GM21423 (cell line): ENCODE measurements at regions not wholly inside any gene's neighbourhood (a gene's known extent, or its start where the extent isn't known, plus 50 kb on each side); places are given as distances from the start of the nearest gene placed in this dataset.
"Not testable (repeated sequence)": the region's sequence is repeated elsewhere in the genome, so short reads cannot be mapped to it uniquely, and the experiment has no call there.

Experiments
- ATAC-seq: cut with Tn5 transposase; IDR thresholded peaks from one replicate; pipeline ENCODE4 v1.9.1; 2021; ENCODE audit warnings: mild to moderate bottlenecking, moderate library complexity; ENCODE audit not compliant: unreplicated experiment

GRCh38 chr7:67301667-67302066, 305.0 kb downstream of the TYW1 start:
- ATAC-seq, result no peak

DNA sequence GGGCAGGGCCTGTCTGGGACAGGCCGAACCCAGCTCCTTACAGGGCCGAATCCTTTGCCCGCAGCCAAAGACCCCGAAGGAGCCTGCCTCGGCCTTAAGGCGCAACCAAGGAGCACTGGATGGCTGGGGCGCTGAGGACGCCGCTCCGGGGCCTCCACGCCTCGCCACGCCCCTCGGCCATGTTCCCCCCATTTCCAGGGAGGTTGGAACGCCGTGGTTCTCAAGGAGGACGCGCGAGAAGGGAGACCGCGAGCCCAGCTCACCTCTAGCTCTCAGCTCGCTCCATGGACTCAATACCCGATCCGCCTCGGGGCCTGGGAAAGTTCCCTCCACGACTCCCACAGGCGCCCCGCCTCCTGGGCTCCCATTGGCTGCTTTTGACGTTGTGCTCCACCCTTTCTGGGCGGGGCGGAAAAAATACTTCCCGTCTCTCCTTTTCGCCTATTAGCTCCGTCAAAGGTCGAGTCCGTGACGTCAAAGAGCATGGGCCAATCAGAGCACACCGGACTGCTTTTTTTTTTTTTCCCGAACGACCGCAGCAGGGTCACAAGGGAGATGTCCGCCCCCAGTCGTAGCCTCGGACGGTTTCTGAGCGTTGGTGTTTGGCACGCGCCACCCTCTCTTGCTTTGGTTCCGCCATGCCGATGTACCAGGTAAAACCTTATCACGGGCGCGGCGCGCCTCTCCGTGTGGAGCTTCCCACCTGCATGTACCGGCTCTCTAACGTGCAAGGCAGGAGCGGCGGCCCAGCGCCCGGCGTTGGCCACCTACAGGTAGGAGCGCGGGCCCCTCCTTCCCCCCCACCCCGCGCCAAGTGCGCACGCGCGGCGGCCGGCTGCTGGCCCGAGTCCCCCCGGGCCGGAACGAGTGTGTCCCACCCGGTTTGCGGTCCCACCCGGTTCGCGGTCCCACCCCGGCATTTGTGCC, 305.7 kb downstream of the TYW1 start:
- peak; percentile 81 for ATAC-seq

GRCh38 chr7:67304846-67305245, 308.2 kb downstream of the TYW1 start:
- ATAC-seq, result not testable (repeated sequence)

- no peak for ATAC-seq
Measured at GRCh38 chr7:67306331-67306730, 309.7 kb downstream of the TYW1 start.

DNA sequence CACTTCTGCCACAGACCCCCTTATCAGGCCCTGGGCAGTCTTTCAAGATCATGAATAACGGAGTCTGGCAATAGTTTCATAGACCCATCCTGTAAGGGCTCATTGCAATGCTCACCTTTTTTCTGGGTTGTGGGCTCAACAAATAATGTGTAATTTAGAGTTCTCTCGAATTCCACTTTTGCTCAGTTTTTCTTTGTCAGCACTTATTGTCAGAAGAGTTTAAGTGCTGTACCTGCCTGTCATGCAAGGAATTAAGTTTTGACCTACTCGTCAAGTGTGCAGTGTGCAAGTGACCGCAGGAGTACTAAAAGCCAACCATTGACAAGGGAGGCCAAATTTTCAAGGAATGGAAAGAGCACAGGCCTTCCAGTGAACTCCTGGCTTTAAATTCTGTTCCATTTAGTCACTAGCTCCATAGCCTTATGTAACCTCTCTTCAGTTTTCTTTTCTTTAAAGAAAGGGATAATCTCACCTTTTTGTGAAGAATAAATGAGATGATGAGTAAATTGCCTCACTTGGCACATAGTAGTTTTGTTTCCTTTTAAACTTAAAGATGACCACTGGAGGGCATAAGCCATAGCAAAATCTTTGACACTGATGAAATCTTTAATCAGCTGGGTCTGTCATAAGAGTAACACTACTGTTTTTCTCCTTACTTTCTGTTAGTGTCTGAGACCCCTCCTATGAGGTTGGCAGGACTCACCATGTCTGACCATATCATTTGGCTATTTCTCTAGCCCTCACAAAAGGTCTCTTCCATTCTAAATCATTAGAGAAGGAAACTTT, 313.3 kb downstream of the TYW1 start:
- no peak for ATAC-seq

- ATAC-seq, result no peak
Measured at GRCh38 chr7:67311901-67312300, 315.3 kb downstream of the TYW1 start.

DNA sequence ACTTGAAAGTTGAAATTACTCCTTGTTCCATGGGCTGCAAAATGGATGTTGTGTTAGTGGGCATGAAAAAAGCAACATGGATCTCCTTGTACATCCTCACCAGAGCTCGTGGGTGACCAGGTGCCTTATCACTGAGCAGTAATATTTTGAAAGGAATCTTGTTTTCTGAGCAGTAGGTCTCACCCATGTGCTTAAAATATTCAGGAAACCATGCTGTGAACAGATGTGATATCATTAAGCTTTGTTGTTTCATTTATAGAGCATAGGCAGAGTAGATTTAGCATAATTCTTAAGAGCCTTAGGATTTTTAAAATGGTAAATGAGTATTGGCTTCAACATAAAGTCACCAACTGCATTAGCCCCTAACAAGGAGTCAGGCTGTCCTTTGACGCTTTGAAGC, 316.6 kb downstream of the TYW1 start:
- ATAC-seq, result no peak

- ATAC-seq, result not testable (repeated sequence)
Measured at GRCh38 chr7:67316902-67317301, 320.3 kb downstream of the TYW1 start.

GRCh38 chr7:67328257-67328656, 331.6 kb downstream of the TYW1 start:
- not testable (repeated sequence) for ATAC-seq

DNA sequence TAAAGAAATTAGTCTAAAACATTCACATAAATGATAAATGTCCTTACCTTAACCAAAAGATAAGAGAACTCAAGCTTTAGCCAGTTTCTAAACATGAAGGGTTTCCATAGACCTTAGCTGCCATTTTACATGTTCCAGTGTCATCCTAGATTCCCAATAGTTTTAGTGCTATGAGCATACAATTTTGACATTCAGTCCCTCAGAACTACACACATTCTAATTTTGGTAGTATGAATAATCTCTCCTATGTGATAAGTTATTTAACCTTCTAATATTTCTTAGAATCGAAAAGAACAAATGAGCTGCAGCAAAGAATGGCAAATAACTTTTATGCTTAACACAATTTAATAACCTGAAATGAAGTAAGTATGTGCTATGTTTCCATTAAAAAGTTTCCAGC, 338.5 kb downstream of the TYW1 start:
- ATAC-seq, result not testable (repeated sequence)

DNA sequence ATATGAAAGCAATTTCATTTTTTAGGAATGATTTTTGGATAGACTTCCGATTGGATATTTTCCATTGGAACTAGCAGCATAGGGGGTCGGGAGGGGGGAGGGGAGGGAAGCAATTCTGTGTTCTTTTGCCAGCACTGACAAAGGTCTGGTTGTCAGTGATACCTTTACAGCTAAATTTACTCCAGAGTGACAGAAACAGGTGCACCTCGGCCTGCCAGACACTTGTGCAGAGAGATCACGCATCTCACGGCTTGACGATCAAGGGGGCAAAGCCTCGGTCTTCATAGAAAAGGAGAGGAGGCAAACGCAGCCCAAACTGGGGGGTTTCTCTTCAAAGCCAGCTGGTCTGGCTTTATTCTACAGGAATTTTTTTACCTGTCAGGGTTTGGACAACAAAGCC, 339.0 kb downstream of the TYW1 start:
- ATAC-seq, result not testable (repeated sequence)

DNA sequence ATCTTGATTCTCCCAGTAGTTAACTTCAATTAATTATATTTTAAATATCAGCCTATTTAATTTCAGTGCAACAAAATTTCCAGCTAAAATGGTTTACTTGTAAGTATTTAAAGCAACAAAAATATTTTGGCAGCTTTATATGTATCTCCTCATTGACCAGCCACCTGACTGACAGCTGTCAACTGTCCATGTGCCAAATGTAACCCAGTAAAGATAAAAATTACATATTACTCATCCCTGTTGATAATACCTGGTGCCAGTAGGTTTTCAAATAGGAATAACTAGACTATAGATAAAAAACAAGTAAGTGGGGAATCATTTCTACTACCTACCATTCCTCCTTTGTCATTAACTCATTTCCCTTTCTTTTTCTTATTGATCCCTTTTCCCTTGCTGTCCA, 341.9 kb downstream of the TYW1 start:
- ATAC-seq, result not testable (repeated sequence)

DNA sequence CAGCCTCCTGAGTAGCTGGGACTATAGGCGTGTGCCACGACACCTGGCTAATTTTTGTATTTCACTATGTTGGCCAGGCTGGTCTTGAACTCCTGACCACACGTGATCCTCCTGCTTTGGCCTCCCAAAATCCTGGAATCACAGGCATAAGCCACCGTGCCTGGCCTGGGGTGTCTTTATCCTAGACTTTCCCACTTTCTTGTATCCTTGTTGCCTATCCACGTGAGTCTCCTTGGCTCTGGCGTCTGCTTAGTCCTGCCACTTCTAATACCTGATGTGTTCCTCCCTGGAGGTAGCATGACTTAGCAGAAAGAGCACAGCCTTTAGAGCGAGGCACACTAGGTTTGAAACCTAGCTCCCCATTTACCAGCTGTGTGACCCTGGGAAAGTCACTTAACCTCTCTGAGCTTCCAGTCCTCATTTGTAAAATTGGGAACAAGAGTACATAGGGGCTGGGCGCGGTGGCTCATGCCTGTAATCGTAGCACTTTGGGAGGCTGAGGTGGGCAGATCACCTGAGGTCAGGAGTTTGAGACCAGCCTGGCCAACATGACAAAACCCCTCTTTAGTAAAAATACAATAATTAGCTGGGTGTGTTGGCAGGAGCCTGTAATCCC, 344.6 kb downstream of the TYW1 start:
- ATAC-seq, result no peak

GRCh38 chr7:67343114-67343513, 346.5 kb downstream of the TYW1 start:
- no peak for ATAC-seq

DNA sequence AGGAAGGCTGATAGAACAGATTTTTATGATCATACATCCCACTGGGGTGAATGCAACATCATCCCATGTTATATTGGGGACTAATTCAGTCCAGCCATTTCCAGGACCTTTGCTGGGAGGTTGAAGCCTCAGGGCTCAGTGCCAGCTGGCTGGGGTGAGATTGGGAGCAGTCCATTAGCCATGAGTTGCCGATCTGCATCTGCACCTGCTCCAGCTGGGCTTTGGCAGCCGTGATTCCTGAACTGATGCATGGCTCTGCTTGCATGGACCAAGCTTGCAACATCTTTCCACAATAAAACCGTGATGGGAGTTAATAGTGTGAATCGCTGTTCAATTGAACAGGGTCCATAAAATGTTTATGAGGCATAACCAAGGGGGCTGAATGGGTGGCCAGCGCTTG, 346.9 kb downstream of the TYW1 start:
- no peak for ATAC-seq

- no peak for ATAC-seq
Measured at GRCh38 chr7:67344481-67345193, 348.0 kb downstream of the TYW1 start.

DNA sequence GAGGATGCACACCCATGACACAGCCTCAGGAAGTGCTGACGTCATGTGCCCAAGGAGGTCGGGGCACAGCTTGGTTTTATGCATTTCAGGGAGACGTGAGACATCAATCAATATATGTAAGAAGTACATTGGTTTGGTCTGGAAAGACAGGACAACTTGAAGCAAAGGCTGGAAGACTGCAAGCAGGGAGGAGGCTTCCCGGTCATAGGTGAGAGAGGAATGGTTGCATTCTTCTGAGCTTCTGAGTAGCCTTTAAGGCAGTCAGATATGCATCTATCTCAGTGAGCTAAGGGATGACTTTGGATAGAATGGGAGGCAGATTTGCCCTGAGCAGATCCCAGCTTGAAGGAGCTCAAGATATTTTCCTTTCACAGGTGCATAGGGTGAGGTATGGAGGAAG, 349.5 kb downstream of the TYW1 start:
- ATAC-seq, result no peak

DNA sequence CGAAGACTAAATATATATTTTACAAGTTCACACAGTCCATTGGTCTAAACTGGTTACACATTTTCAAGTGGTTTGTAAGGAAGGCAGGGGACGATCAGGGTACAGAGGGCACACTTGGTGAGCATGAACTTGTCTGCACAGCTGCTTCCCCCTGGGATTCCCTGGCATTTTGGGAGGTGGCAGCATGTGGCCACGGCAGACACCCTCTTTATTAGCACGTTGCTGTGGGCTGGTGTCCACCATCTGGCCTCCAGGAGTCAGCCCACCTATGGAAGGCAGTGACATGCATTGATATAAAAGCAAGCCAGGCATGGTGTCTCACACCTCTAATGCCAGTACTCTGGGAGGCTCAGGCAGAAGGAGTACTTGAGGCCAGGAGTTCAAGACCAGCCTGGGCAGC, 350.2 kb downstream of the TYW1 start:
- ATAC-seq, result no peak

GRCh38 chr7:67348171-67348570, 351.5 kb downstream of the TYW1 start:
- no peak for ATAC-seq

- ATAC-seq, result not testable (repeated sequence)
Measured at GRCh38 chr7:67357653-67358052, 361.0 kb downstream of the TYW1 start.

DNA sequence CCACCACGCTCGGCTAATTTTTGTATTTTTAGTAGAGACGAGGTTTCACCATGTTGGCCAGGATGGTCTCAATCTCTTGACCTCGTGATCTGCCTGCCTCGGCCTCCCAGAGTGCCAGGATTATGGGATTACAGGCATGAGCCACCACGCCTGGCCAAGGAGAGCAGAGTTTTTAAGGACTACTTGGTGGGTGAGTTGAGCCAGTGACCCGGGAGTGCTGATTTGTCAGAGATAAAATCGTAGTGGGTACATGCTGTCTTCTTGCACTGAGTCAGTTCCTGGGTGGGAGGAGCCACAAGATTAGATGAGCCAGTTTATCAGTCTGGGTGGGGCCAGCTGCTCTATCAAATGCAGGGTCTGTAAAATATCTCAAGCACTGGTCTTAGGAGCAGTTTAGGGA, 361.7 kb downstream of the TYW1 start:
- not testable (repeated sequence) for ATAC-seq
